ENCODE measurements at regions not wholly inside any gene's neighbourhood (a gene's known extent, or its start where the extent isn't known, plus 50 kb on each side); places are given as distances from the start of the nearest gene placed in this dataset.

- DNase-seq: no peak
- intact Hi-C loops (cut with micrococcal nuclease): no loop called here
- Histone ChIP-seq H3K4me3 (no peak overlapping the region), H3K27ac (replicated peaks) (no peak overlapping the region), H3K4me1 (no peaks in the 10 kb centered on the region), H3K36me3 (no peaks in the 10 kb centered on the region), H3K27me3 (ENCODE audit: low read depth) (no peaks in the 10 kb centered on the region), H3K9me3 (replicated peaks) (peaks cover 10% of the 10 kb centered on the region)
- TF ChIP-seq, protein P1, sequence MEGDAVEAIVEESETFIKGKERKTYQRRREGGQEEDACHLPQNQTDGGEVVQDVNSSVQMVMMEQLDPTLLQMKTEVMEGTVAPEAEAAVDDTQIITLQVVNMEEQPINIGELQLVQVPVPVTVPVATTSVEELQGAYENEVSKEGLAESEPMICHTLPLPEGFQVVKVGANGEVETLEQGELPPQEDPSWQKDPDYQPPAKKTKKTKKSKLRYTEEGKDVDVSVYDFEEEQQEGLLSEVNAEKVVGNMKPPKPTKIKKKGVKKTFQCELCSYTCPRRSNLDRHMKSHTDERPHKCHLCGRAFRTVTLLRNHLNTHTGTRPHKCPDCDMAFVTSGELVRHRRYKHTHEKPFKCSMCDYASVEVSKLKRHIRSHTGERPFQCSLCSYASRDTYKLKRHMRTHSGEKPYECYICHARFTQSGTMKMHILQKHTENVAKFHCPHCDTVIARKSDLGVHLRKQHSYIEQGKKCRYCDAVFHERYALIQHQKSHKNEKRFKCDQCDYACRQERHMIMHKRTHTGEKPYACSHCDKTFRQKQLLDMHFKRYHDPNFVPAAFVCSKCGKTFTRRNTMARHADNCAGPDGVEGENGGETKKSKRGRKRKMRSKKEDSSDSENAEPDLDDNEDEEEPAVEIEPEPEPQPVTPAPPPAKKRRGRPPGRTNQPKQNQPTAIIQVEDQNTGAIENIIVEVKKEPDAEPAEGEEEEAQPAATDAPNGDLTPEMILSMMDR (IDR thresholded peaks at IDR 0.05; ENCODE audit: borderline replicate concordance): no peak
These were observed 222.8 kb upstream of the NUDT4 start for GRCh38 chr12:93154753-93155480.

DNA sequence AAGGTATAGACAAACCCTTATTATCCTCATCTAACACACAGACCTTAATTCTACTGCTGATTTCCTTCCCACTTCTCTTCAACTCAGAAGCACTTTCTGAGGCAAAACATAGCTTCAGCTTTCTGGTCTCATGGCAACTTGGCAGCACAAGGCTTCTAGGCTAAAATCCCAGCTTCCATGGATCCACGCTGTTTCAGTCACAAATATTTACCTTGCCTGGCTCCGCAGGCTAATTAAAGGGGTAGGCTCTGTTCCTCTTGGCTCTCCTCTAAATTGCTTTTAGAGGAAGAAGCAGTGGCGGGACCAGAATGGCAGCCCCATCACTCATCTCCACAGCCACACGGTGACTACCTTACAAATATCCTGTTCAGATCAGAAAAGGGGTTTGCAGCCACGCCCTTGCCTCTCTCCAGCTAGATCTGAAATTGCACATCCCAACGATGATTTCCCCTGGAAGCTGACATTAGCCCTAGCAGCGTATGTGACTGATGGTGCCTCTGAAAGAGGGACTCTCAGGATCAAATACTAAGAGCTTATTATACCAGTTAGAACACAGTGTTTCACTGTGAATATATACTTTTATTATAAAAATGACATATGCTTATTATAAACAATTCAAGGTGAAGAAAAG is 221.5 kb upstream of the NUDT4 start:
- no peak for DNase-seq
- intact Hi-C loops (cut with micrococcal nuclease): no loop called here
- Histone ChIP-seq H3K4me3 (no peak overlapping the region), H3K4me1 (no peaks in the 10 kb centered on the region), H3K27ac (replicated peaks) (peak overlapping the region; percentile 30), H3K27me3 (ENCODE audit: low read depth) (no peaks in the 10 kb centered on the region), H3K9me3 (replicated peaks) (peaks cover 10% of the 10 kb centered on the region), H3K36me3 (no peaks in the 10 kb centered on the region)
- TF ChIP-seq, protein P1 (IDR thresholded peaks at IDR 0.05; ENCODE audit: borderline replicate concordance): no peak

- intact Hi-C loops (cut with micrococcal nuclease): no loop called here
- H3K27ac ChIP-seq (replicated peaks): no peak overlapping the region
- TF ChIP-seq, protein P1 (IDR thresholded peaks at IDR 0.05; ENCODE audit: borderline replicate concordance): no peak
- H3K9me3 ChIP-seq (replicated peaks): peaks cover 10% of the 10 kb centered on the region
- H3K36me3 ChIP-seq: no peaks in the 10 kb centered on the region
- DNase-seq: no peak
- no peaks in the 10 kb centered on the region for H3K4me1 ChIP-seq
- H3K4me3 ChIP-seq: no peak overlapping the region
- no peaks in the 10 kb centered on the region for H3K27me3 ChIP-seq (ENCODE audit: low read depth)
These were observed 220.4 kb upstream of the NUDT4 start for GRCh38 chr12:93157279-93157678.

- TF ChIP-seq, protein P1 (IDR thresholded peaks at IDR 0.05; ENCODE audit: borderline replicate concordance): no peak
- intact Hi-C loops (cut with micrococcal nuclease): no loop called here
- no peaks in the 10 kb centered on the region for H3K4me1 ChIP-seq
- H3K4me3 ChIP-seq: no peak overlapping the region
- H3K9me3 ChIP-seq (replicated peaks): peaks cover 10% of the 10 kb centered on the region
- H3K36me3 ChIP-seq: no peaks in the 10 kb centered on the region
- no peak overlapping the region for H3K27ac ChIP-seq (replicated peaks)
- H3K27me3 ChIP-seq (ENCODE audit: low read depth): no peaks in the 10 kb centered on the region
- no peak for DNase-seq
These were observed 219.5 kb upstream of the NUDT4 start for GRCh38 chr12:93158065-93158843.

- H3K4me3 ChIP-seq: no peak overlapping the region
- intact Hi-C loops (cut with micrococcal nuclease): no loop called here
- no peak overlapping the region for H3K27ac ChIP-seq (replicated peaks)
- H3K4me1 ChIP-seq: peaks cover 11% of the 10 kb centered on the region
- TF ChIP-seq, protein P1 (IDR thresholded peaks at IDR 0.05; ENCODE audit: borderline replicate concordance): no peak
- no peaks in the 10 kb centered on the region for H3K27me3 ChIP-seq (ENCODE audit: low read depth)
- H3K36me3 ChIP-seq: no peaks in the 10 kb centered on the region
- peaks cover 5% of the 10 kb centered on the region for H3K9me3 ChIP-seq (replicated peaks)
- no peak for DNase-seq
These were observed 214.3 kb upstream of the NUDT4 start for GRCh38 chr12:93163260-93164036.
